SK-N-MC (cell line): ENCODE measurements at regions not wholly inside any gene's neighbourhood (a gene's known extent, or its start where the extent isn't known, plus 50 kb on each side); places are given as distances from the start of the nearest gene placed in this dataset.

Experiments used
- DNase-seq: peaks from one replicate; pipeline ENCODE4 v3.0.0-alpha.2; 2011; ENCODE audit warnings: low read depth, low spot score
- H3K27ac ChIP-seq: fragments of 200-600 bp; sonication (generic); 2 replicates; pipeline ENCODE4 v1.5.1; 2016; ENCODE audit warnings: mixed run types
- H3K36me3 ChIP-seq: fragments of 200-600 bp; sonication (generic); 2 replicates; pipeline ENCODE4 v1.6.1; 2017; ENCODE audit warnings: antibody characterized with exemption, low read length, mixed read lengths; ENCODE audit not compliant: insufficient read depth
- H3K4me3 ChIP-seq: fragments of 200-600 bp; sonication (generic); 2 replicates; pipeline ENCODE4 v1.5.1; 2016
- H3K9ac ChIP-seq: fragments of 200-600 bp; sonication (generic); 2 replicates; pipeline ENCODE4 v1.8.0; 2017; ENCODE audit warnings: mixed run types, mixed read lengths; ENCODE audit not compliant: insufficient read length
- H3K9me3 ChIP-seq: fragments of 200-600 bp; sonication (generic); 2 replicates; pipeline ENCODE4 v1.6.1; 2017; ENCODE audit warnings: low read depth, mild to moderate bottlenecking, antibody characterized with exemption, low read length, moderate library complexity, mixed read lengths
- EZH2 ChIP-seq: fragments of 200-600 bp; sonication (generic); IDR thresholded peaks from one replicate; pipeline ENCODE4 v1.6.1; 2017; ENCODE audit warnings: antibody characterized with exemption
- FOXP2 ChIP-seq: optimal IDR thresholded peaks from 2 replicates; pipeline ENCODE3; 2011; ENCODE audit warnings: mild to moderate bottlenecking, moderate library complexity; ENCODE audit not compliant: insufficient read depth; ENCODE audit errors: extremely low read length, control extremely low read depth
- POLR2AphosphoS5 ChIP-seq: IDR thresholded peaks from 2 replicates; pipeline ENCODE4 v1.6.1; 2012; ENCODE audit warnings: mild to moderate bottlenecking, low read depth, low read length, borderline replicate concordance

DNA sequence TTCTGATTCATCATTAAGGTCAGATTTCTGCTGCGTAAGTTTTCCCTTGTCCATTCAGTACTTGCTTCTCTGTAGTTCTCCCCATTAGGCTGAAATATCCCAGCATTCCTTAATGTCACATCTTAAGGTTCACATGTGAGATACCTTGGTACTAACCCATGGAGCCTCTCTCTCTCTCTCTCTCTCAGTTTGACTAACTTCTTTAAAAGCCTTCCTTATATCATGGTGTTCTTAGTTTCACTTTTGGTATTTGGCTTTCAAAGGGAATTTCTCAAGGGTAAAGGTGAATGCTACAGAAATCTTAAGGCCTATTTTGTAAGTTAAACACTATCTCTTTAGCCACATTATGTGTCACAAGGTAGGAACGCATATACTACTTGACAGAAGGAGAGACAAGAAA is 427.3 kb upstream of the ZNF717 start:
- Histone ChIP-seq H3K9ac (no peak overlapping the region), H3K36me3 (no peaks in the 10 kb centered on the region), H3K4me3 (no peak overlapping the region), H3K9me3 (no peaks in the 10 kb centered on the region), H3K27ac (no peak overlapping the region)
- TF ChIP-seq EZH2 = no peak
- no peak for TF ChIP-seq POLR2AphosphoS5
- no peak for TF ChIP-seq FOXP2
- no peak for DNase-seq

DNA sequence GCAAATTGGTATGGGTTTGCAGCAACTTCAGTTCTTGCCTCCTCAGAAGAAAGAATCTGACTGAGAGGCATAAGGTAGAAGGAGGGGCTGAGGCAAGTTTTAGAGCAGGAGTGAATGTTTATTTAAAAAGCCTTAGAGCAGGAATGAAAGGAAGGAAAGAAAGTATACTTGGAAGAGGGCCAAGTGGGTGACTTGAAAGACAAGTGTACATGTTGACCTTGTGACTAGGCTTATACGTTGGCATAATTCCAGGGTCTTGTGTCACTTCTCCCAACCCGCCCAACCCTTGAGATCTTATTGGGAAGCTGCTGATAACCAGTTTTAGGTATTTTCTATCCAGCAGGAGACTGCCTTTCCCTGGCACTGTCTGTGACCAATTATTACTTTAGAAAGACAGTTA is 436.9 kb upstream of the ZNF717 start:
- H3K9ac ChIP-seq = no peak overlapping the region
- no peaks in the 10 kb centered on the region for H3K36me3 ChIP-seq
- H3K4me3 ChIP-seq = no peak overlapping the region
- no peak for DNase-seq
- TF ChIP-seq FOXP2 (no peak), EZH2 (no peak), POLR2AphosphoS5 (no peak)
- H3K9me3 ChIP-seq = no peaks in the 10 kb centered on the region
- no peak overlapping the region for H3K27ac ChIP-seq

DNA sequence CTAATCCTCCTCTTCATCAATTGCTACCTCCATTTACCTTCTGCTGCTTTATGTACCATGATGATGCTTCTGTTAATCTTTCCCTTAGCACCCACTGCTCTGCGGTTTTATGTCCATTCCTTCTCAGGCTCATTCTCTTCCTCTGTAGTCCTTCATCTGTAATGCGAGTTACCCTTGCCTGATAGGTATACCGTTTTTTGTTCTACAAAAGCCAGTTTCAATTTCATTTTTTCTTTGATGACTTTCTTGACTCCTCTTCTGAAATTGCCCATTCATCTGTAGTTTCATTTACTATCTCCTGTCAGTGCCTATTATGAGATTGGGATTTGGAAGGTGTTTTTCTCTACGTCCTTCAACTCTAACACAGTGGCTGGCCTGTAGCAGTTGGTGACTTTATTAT is 445.9 kb upstream of the ZNF717 start:
- Histone ChIP-seq H3K4me3 (no peak overlapping the region), H3K36me3 (no peaks in the 10 kb centered on the region), H3K27ac (no peak overlapping the region), H3K9me3 (no peaks in the 10 kb centered on the region), H3K9ac (no peak overlapping the region)
- no peak for DNase-seq
- TF ChIP-seq EZH2 = no peak
- no peak for TF ChIP-seq FOXP2
- TF ChIP-seq POLR2AphosphoS5 = no peak

DNA sequence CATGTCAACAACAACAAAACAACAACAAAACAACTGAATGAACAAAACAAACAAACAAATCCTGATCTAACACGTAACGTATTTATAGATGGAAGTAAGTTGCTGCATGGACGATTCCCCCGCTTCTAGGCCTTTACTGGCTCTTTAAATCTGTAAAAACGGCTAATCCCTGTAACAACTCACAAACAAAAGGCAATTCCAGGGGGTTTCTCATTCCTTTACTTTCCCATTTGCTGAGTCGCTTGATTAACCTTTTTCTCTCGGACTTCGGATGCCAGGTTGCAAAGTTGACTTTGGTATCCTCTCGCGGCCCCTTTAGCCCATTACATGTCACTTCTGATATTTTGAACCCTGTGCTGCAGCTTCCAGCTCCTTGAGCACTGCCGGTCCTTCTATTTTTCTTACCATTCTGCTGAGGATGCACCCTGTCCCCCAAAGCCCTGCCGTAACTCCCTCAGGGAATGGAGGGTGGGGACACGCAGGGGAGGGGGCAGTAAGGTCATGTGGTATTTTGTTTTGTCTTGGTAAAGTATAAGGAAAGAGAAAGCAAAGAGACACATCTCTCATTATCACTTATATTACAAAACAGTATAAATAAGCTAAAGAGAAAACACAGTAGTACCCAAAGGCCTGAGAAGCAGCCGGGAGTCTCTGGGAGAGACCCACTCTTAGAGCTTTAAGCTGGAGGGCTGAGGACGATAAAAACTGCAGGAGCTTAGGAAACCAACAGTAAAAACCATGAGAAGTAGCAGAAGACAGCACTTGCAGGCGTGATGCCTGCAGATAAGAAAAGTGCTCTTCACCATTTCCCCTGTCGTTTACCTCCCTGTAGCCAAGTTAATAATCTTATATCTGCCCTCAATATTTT is 457.8 kb upstream of the ZNF717 start:
- DNase-seq = no peak
- Histone ChIP-seq H3K36me3 (no peaks in the 10 kb centered on the region), H3K9me3 (no peaks in the 10 kb centered on the region), H3K4me3 (no peak overlapping the region), H3K9ac (no peak overlapping the region), H3K27ac (no peak overlapping the region)
- TF ChIP-seq EZH2 = no peak
- no peak for TF ChIP-seq POLR2AphosphoS5
- no peak for TF ChIP-seq FOXP2

DNA sequence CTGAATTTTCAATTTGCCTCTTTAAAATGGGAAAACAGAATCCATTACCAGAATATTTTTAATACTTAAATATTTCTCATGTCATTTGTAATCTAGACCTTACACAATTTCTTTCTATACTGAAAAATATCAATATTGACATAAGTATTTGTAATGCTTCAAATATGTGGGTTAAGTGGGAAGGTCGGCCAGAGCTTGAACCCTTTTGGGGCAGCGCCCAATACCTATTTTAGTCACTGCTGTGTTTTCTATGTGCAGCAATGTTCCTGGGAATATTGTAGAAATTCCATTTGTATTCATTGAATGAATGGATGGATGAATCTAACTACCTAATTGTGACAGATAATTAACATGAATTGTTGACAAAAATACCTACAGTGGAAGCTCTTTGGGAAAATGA is 459.7 kb upstream of the ZNF717 start:
- no peaks in the 10 kb centered on the region for H3K36me3 ChIP-seq
- H3K27ac ChIP-seq = no peak overlapping the region
- no peak for DNase-seq
- H3K9me3 ChIP-seq = no peaks in the 10 kb centered on the region
- H3K4me3 ChIP-seq = no peak overlapping the region
- no peak for TF ChIP-seq EZH2
- no peak for TF ChIP-seq FOXP2
- TF ChIP-seq POLR2AphosphoS5 = no peak
- no peak overlapping the region for H3K9ac ChIP-seq

DNA sequence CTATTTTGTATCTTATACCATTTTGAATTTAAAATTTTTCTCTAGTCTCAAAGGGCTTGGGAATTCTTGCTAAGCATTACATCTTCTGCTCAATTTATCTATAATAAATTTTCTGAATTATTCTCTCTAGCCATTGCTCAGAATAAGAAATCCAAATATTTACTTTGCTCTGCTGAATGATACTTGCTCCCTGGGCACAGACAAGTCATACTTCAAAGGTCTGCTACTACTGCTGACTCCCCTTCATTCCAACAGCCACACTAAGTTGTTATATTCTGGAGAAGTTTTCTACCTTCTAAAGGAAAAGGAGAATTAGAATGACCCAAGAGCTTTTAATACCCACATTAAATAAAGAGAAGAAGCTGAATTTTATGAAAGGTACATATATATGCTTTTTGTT is 460.3 kb upstream of the ZNF717 start:
- Histone ChIP-seq H3K36me3 (no peaks in the 10 kb centered on the region), H3K27ac (no peak overlapping the region), H3K9me3 (no peaks in the 10 kb centered on the region), H3K4me3 (no peak overlapping the region), H3K9ac (no peak overlapping the region)
- DNase-seq = no peak
- TF ChIP-seq EZH2 = no peak
- no peak for TF ChIP-seq FOXP2
- no peak for TF ChIP-seq POLR2AphosphoS5

DNA sequence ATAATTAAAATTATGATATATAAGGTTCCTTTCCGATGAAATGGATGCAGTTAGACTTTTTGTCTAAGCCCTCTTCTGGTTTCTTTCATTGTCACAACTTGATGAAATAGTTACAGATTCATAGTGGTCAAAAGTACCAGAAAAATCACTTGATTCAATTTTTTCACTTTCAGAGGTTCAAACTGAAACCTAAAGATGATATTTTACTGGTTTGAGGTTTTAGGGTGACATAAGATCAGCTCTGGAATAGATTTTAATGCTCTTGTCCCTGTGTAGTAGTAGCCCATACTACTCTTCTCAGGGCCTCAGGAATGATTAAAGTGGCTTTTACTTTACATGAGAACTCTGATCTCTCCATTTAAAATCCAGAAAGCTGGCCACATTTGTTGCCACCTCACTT is 479.1 kb upstream of the ZNF717 start:
- no peaks in the 10 kb centered on the region for H3K9me3 ChIP-seq

DNA sequence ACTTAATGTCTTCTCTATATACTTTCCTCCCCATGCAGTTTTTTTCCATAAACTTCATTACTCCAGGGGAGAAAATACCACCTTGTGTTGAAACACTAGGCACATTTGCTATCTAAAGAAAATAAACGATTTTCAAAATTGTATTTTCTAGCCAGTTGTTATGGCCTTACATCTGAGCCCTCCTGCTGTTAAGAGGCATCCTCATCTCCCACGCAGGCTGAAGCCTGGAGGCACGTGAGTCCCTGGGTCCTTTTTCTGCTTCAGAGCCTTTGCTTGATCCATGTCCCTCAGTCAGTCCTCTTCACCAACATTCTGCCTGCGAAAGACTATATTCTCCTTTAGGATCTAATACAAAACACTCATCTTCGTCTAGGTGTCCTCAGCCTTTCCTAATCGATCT is 479.6 kb upstream of the ZNF717 start:
- TF ChIP-seq POLR2AphosphoS5 (no peak), FOXP2 (no peak), EZH2 (no peak)
- H3K27ac ChIP-seq = no peak overlapping the region
- H3K9ac ChIP-seq = no peak overlapping the region
- no peaks in the 10 kb centered on the region for H3K36me3 ChIP-seq
- DNase-seq = no peak
- H3K9me3 ChIP-seq = no peaks in the 10 kb centered on the region
- H3K4me3 ChIP-seq = no peak overlapping the region

More for the DNA sequence above, 479.1 kb upstream of the ZNF717 start:
- Histone ChIP-seq H3K27ac (no peak overlapping the region), H3K4me3 (no peak overlapping the region), H3K36me3 (no peaks in the 10 kb centered on the region), H3K9ac (no peak overlapping the region)
- TF ChIP-seq EZH2 (no peak), FOXP2 (no peak), POLR2AphosphoS5 (no peak)
- DNase-seq = no peak
